NAMALWA (cell line): ENCODE measurements at regions not wholly inside any gene's neighbourhood (a gene's known extent, or its start where the extent isn't known, plus 50 kb on each side); places are given as distances from the start of the nearest gene placed in this dataset.
"Not testable (repeated sequence)": the region's sequence is repeated elsewhere in the genome, so short reads cannot be mapped to it uniquely, and the experiment has no call there.

ENCODE experiments used
- DNase-seq: peaks from one replicate; pipeline ENCODE4 v3.0.0-alpha.2; 2015; ENCODE audit warnings: low spot score

GRCh38 chr4:81375745-81376144 is 96.0 kb downstream of the RASGEF1B start:
- peak; percentile 8 for DNase-seq

- peak; percentile 8 for DNase-seq
Measured at GRCh38 chr4:81369886-81370285, 101.8 kb downstream of the RASGEF1B start.

GRCh38 chr4:81366779-81367178 is 104.9 kb downstream of the RASGEF1B start:
- no peak for DNase-seq

- DNase-seq, result no peak
Measured at GRCh38 chr4:81360737-81361136, 111.0 kb downstream of the RASGEF1B start.

GRCh38 chr4:81359207-81359606 is 112.5 kb downstream of the RASGEF1B start:
- DNase-seq, result no peak

- no peak for DNase-seq
Measured at GRCh38 chr4:81358154-81358553, 113.6 kb downstream of the RASGEF1B start.

- no peak for DNase-seq
Measured at GRCh38 chr4:81356621-81357020, 115.1 kb downstream of the RASGEF1B start.

GRCh38 chr4:81355136-81355535 is 116.6 kb downstream of the RASGEF1B start:
- no peak for DNase-seq

GRCh38 chr4:81353861-81354260 is 117.8 kb downstream of the RASGEF1B start:
- no peak for DNase-seq

- DNase-seq, result no peak
Measured at GRCh38 chr4:81352446-81352835, 119.3 kb downstream of the RASGEF1B start.

GRCh38 chr4:81351654-81352445 is 119.9 kb downstream of the RASGEF1B start:
- peak; percentile 85 for DNase-seq

- no peak for DNase-seq
Measured at GRCh38 chr4:81350040-81350439, 121.7 kb downstream of the RASGEF1B start.

GRCh38 chr4:81348778-81349094 is 123.0 kb downstream of the RASGEF1B start:
- DNase-seq, result no peak

GRCh38 chr4:81348086-81348777 is 123.5 kb downstream of the RASGEF1B start:
- DNase-seq, result no peak

- no peak for DNase-seq
Measured at GRCh38 chr4:81346719-81347118, 125.0 kb downstream of the RASGEF1B start.

- no peak for DNase-seq
Measured at GRCh38 chr4:81343536-81343935, 128.2 kb downstream of the RASGEF1B start.

- no peak for DNase-seq
Measured at GRCh38 chr4:81343046-81343445, 128.0 kb upstream of the PRKG2 start.

GRCh38 chr4:81337211-81337610 is 122.2 kb upstream of the PRKG2 start:
- DNase-seq, result no peak

GRCh38 chr4:81335122-81335912 is 120.3 kb upstream of the PRKG2 start:
- DNase-seq, result no peak

GRCh38 chr4:81330018-81330417 is 115.0 kb upstream of the PRKG2 start:
- DNase-seq, result no peak

GRCh38 chr4:81326581-81326980 is 111.6 kb upstream of the PRKG2 start:
- DNase-seq, result no peak

GRCh38 chr4:81324594-81324993 is 109.6 kb upstream of the PRKG2 start:
- not testable (repeated sequence) for DNase-seq

GRCh38 chr4:81319657-81320056 is 104.6 kb upstream of the PRKG2 start:
- DNase-seq, result no peak
